ENCODE measurements at regions not wholly inside any gene's neighbourhood (a gene's known extent, or its start where the extent isn't known, plus 50 kb on each side); places are given as distances from the start of the nearest gene placed in this dataset.
"Not testable (repeated sequence)": the region's sequence is repeated elsewhere in the genome, so short reads cannot be mapped to it uniquely, and the experiment has no call there.

- DNase-seq (ENCODE audit: low read depth, low spot score) = not testable (repeated sequence)
Measured at GRCh38 chr1:120664376-120665249, 59.1 kb upstream of the NBPF26 start.

- DNase-seq (ENCODE audit: low read depth, low spot score) = not testable (repeated sequence)
Measured at GRCh38 chr1:120665250-120665577, 58.5 kb upstream of the NBPF26 start.

GRCh38 chr1:120668187-120668586 lies 55.6 kb upstream of the NBPF26 start:
- not testable (repeated sequence) for DNase-seq (ENCODE audit: low read depth, low spot score)
